ENCODE measurements at regions not wholly inside any gene's neighbourhood (a gene's known extent, or its start where the extent isn't known, plus 50 kb on each side); places are given as distances from the start of the nearest gene placed in this dataset.

GRCh38 chr7:35891004-35891830 is 90.4 kb downstream of the SEPTIN7 start:
- Histone ChIP-seq H3K36me3 (ENCODE audit: control insufficient read depth, insufficient read depth, low read length) (no peaks in the 10 kb centered on the region), H3K4me1 (no peaks in the 10 kb centered on the region), H3K9me3 (ENCODE audit: control insufficient read depth, low read length) (no peaks in the 10 kb centered on the region), H2AFZ (no peak overlapping the region), H3K4me3 (ENCODE audit: low read depth, low read length) (no peak overlapping the region), H3K27ac (no peak overlapping the region), H3K9ac (no peak overlapping the region), H3K27me3 (ENCODE audit: control insufficient read depth, insufficient read depth, low read length) (no peaks in the 10 kb centered on the region), H3K4me2 (ENCODE audit: low read length) (no peak overlapping the region), H3K79me2 (no peaks in the 10 kb centered on the region)
- TF ChIP-seq CTCF (IDR thresholded peaks at IDR 0.05): no peak

GRCh38 chr7:35893649-35894048 is 92.8 kb downstream of the SEPTIN7 start:
- Histone ChIP-seq H3K9me3 (ENCODE audit: control insufficient read depth, low read length) (no peaks in the 10 kb centered on the region), H3K27ac (no peak overlapping the region), H3K4me3 (ENCODE audit: low read depth, low read length) (no peak overlapping the region), H3K4me2 (ENCODE audit: low read length) (no peak overlapping the region), H3K36me3 (ENCODE audit: control insufficient read depth, insufficient read depth, low read length) (no peaks in the 10 kb centered on the region), H3K9ac (no peak overlapping the region), H3K79me2 (no peaks in the 10 kb centered on the region), H3K27me3 (ENCODE audit: control insufficient read depth, insufficient read depth, low read length) (no peaks in the 10 kb centered on the region), H3K4me1 (no peaks in the 10 kb centered on the region), H2AFZ (no peak overlapping the region)
- TF ChIP-seq CTCF (IDR thresholded peaks at IDR 0.05): no peak

GRCh38 chr7:35894721-35895120 is 93.9 kb downstream of the SEPTIN7 start:
- Histone ChIP-seq H3K27ac (no peak overlapping the region), H3K4me2 (ENCODE audit: low read length) (no peak overlapping the region), H3K9ac (no peak overlapping the region), H3K9me3 (ENCODE audit: control insufficient read depth, low read length) (no peaks in the 10 kb centered on the region), H3K79me2 (no peaks in the 10 kb centered on the region), H3K4me3 (ENCODE audit: low read depth, low read length) (no peak overlapping the region), H3K36me3 (ENCODE audit: control insufficient read depth, insufficient read depth, low read length) (no peaks in the 10 kb centered on the region), H3K27me3 (ENCODE audit: control insufficient read depth, insufficient read depth, low read length) (no peaks in the 10 kb centered on the region), H2AFZ (no peak overlapping the region), H3K4me1 (no peaks in the 10 kb centered on the region)
- no peak for TF ChIP-seq CTCF (IDR thresholded peaks at IDR 0.05)

- no peak overlapping the region for H3K4me2 ChIP-seq (ENCODE audit: low read length)
- H3K9me3 ChIP-seq (ENCODE audit: control insufficient read depth, low read length): no peaks in the 10 kb centered on the region
- H3K36me3 ChIP-seq (ENCODE audit: control insufficient read depth, insufficient read depth, low read length): no peaks in the 10 kb centered on the region
- no peak overlapping the region for H3K9ac ChIP-seq
- H3K4me1 ChIP-seq: no peaks in the 10 kb centered on the region
- no peak for TF ChIP-seq CTCF (IDR thresholded peaks at IDR 0.05)
- no peak overlapping the region for H2AFZ ChIP-seq
- H3K27ac ChIP-seq: no peak overlapping the region
- H3K79me2 ChIP-seq: no peaks in the 10 kb centered on the region
- H3K27me3 ChIP-seq (ENCODE audit: control insufficient read depth, insufficient read depth, low read length): no peaks in the 10 kb centered on the region
- H3K4me3 ChIP-seq (ENCODE audit: low read depth, low read length): no peak overlapping the region
These were observed 99.8 kb downstream of the SEPTIN7 start for GRCh38 chr7:35900651-35901050.

GRCh38 chr7:35905555-35905954 is 104.7 kb downstream of the SEPTIN7 start:
- Histone ChIP-seq H3K36me3 (ENCODE audit: control insufficient read depth, insufficient read depth, low read length) (no peaks in the 10 kb centered on the region), H3K27ac (no peak overlapping the region), H3K4me3 (ENCODE audit: low read depth, low read length) (no peak overlapping the region), H2AFZ (no peak overlapping the region), H3K79me2 (no peaks in the 10 kb centered on the region), H3K4me2 (ENCODE audit: low read length) (no peak overlapping the region), H3K9ac (no peak overlapping the region), H3K27me3 (ENCODE audit: control insufficient read depth, insufficient read depth, low read length) (no peaks in the 10 kb centered on the region), H3K4me1 (no peaks in the 10 kb centered on the region), H3K9me3 (ENCODE audit: control insufficient read depth, low read length) (no peaks in the 10 kb centered on the region)
- TF ChIP-seq CTCF (IDR thresholded peaks at IDR 0.05): no peak

Measured in parathyroid adenoma (tissue), 2 donors.